ENCODE measurements at regions not wholly inside any gene's neighbourhood (a gene's known extent, or its start where the extent isn't known, plus 50 kb on each side); places are given as distances from the start of the nearest gene placed in this dataset.

DNA sequence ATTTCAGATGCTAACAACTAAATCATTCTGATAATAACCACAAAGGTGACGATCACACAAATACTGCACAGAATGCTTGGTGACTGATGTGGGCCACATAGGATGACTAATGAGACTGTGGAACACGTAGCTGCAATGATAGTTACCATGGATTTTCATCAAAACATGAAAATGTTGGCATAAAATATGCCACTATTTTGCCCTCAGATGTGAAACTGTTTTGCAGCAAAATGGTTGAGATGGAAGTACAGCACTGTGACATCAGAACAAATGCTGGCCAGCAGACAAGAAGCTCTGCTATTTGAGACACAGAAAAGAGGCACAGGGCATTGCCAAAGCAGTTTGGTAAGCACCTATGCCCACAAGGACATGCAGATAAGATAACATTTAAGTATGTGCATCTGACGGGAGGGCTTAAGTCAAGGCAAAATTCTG is 83.8 kb downstream of the NIBAN1 start:
- TF ChIP-seq, protein P1, sequence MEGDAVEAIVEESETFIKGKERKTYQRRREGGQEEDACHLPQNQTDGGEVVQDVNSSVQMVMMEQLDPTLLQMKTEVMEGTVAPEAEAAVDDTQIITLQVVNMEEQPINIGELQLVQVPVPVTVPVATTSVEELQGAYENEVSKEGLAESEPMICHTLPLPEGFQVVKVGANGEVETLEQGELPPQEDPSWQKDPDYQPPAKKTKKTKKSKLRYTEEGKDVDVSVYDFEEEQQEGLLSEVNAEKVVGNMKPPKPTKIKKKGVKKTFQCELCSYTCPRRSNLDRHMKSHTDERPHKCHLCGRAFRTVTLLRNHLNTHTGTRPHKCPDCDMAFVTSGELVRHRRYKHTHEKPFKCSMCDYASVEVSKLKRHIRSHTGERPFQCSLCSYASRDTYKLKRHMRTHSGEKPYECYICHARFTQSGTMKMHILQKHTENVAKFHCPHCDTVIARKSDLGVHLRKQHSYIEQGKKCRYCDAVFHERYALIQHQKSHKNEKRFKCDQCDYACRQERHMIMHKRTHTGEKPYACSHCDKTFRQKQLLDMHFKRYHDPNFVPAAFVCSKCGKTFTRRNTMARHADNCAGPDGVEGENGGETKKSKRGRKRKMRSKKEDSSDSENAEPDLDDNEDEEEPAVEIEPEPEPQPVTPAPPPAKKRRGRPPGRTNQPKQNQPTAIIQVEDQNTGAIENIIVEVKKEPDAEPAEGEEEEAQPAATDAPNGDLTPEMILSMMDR (IDR thresholded peaks at IDR 0.05; ENCODE audit: insufficient read depth, low read length) = no peak
- H3K4me3 ChIP-seq (ENCODE audit: low read depth, low read length) = peak overlapping the region; percentile 11
- peak; percentile 72 for DNase-seq (ENCODE audit: low read depth)

- peak; percentile 31 for DNase-seq (ENCODE audit: low read depth)
- no peak overlapping the region for H3K4me3 ChIP-seq (ENCODE audit: low read depth, low read length)
- TF ChIP-seq, protein P1 (IDR thresholded peaks at IDR 0.05; ENCODE audit: insufficient read depth, low read length) = no peak
These were observed 84.4 kb downstream of the NIBAN1 start for GRCh38 chr1:184889902-184890301.

DNA sequence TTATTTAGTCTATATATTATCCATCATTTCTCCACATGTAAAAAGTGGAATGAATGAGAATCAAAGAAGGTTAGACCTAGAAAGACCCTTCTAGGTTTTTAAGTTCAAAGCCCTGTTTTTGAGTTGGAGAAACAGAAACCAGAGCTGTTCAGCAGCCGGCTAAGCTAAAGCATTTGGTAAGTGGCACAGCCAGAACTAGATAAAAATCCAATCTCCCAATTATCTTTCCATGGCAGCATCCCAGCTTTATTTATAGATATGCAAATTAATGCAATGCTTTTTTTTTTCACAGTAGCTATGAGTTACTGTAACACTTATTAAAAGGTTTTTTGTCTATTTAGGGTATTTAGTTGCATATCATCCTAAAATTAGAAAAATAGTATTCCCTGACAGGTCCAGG is 85.1 kb downstream of the NIBAN1 start:
- no peak for DNase-seq (ENCODE audit: low read depth)
- H3K4me3 ChIP-seq (ENCODE audit: low read depth, low read length) = no peak overlapping the region
- TF ChIP-seq, protein P1 (IDR thresholded peaks at IDR 0.05; ENCODE audit: insufficient read depth, low read length) = no peak

- no peak overlapping the region for H3K4me3 ChIP-seq (ENCODE audit: low read depth, low read length)
- peak; percentile 74 for DNase-seq (ENCODE audit: low read depth)
- TF ChIP-seq, protein P1 (IDR thresholded peaks at IDR 0.05; ENCODE audit: insufficient read depth, low read length) = no peak
These were observed 85.8 kb downstream of the NIBAN1 start for GRCh38 chr1:184888505-184888904.

- DNase-seq (ENCODE audit: low read depth) = no peak
- TF ChIP-seq, protein P1 (IDR thresholded peaks at IDR 0.05; ENCODE audit: insufficient read depth, low read length) = no peak
These were observed 91.1 kb downstream of the NIBAN1 start for GRCh38 chr1:184882957-184883815.

GRCh38 chr1:184881941-184882913 is 92.1 kb downstream of the NIBAN1 start:
- no peak overlapping the region for H3K4me3 ChIP-seq (ENCODE audit: low read depth, low read length)
- TF ChIP-seq, protein P1 (IDR thresholded peaks at IDR 0.05; ENCODE audit: insufficient read depth, low read length) = no peak
- DNase-seq (ENCODE audit: low read depth) = peak; percentile 89

More at GRCh38 chr1:184882957-184883815, 91.1 kb downstream of the NIBAN1 start:
- H3K4me3 ChIP-seq (ENCODE audit: low read depth, low read length) = no peak overlapping the region

All from fibroblast of the aortic adventitia (primary cell).